Choroid plexus epithelial cell (primary cell): ENCODE measurements at regions not wholly inside any gene's neighbourhood (a gene's known extent, or its start where the extent isn't known, plus 50 kb on each side); places are given as distances from the start of the nearest gene placed in this dataset.

Experiments
- DNase-seq: peaks from one replicate; pipeline ENCODE4 v3.0.0-alpha.2; 2010; ENCODE audit warnings: low read depth
- H3K4me3 ChIP-seq: 2 replicates; pipeline ENCODE4 v1.5.1; 2011; ENCODE audit warnings: low read depth, mild to moderate bottlenecking, control low read depth, low read length, moderate library complexity
- TF ChIP-seq, protein P1 (sequence below): conservative IDR thresholded peaks from 2 replicates; pipeline ENCODE4 v1.5.1; 2011; ENCODE audit warnings: low read depth, mild to moderate bottlenecking, control low read depth, inconsistent platforms, low read length, moderate library complexity

- TF ChIP-seq, protein P1, sequence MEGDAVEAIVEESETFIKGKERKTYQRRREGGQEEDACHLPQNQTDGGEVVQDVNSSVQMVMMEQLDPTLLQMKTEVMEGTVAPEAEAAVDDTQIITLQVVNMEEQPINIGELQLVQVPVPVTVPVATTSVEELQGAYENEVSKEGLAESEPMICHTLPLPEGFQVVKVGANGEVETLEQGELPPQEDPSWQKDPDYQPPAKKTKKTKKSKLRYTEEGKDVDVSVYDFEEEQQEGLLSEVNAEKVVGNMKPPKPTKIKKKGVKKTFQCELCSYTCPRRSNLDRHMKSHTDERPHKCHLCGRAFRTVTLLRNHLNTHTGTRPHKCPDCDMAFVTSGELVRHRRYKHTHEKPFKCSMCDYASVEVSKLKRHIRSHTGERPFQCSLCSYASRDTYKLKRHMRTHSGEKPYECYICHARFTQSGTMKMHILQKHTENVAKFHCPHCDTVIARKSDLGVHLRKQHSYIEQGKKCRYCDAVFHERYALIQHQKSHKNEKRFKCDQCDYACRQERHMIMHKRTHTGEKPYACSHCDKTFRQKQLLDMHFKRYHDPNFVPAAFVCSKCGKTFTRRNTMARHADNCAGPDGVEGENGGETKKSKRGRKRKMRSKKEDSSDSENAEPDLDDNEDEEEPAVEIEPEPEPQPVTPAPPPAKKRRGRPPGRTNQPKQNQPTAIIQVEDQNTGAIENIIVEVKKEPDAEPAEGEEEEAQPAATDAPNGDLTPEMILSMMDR, result peak; percentile 41
- DNase-seq, result peak; percentile 98
- peak overlapping the region; percentile 17 for H3K4me3 ChIP-seq
These were observed 112.3 kb upstream of the BCL2L14 start for GRCh38 chr12:11958221-11959091.

- H3K4me3 ChIP-seq, result no peak overlapping the region
- TF ChIP-seq, protein P1, result no peak
- peak; percentile 54 for DNase-seq
These were observed 111.5 kb upstream of the BCL2L14 start for GRCh38 chr12:11959117-11959823.

DNA sequence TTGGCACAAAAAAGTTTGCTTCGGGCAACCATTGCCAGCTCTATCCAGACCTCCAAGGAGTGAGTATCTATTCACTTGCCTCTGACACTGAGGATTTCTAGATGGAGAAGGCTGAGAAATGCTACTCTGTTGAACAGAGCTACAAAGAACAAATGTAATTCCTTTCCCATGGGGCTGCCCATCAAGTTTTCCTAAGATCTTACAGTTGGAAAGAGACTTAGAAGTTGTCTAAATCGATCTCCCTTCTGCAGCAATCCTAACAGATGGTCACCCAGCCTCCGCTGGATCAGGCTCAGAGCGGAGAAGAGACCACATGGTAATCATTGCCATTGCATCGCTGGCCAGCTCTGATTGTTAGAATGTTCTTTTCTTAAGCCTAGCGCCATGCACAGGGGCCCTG lies 110.1 kb upstream of the BCL2L14 start:
- no peak overlapping the region for H3K4me3 ChIP-seq
- TF ChIP-seq, protein P1, result no peak
- no peak for DNase-seq

DNA sequence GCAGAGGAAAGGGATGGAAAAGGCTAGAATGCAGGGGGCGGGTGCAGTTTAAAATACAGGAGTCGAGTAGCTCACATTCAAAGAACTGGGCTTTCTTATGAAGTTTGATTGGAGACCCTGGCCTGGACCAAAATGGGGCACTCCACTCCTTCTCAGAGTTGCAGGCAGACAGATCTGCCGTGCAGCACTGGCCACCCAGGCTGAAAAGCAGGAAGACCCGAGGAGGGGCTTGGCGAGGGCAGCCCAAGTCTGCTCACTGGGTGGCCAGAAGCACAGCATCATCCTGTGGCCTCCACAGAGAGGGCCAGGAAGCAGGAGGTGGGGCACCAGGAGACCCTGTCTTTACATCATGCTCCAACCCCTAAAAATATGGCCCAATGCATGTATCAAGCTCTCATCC lies 109.1 kb upstream of the BCL2L14 start:
- no peak overlapping the region for H3K4me3 ChIP-seq
- DNase-seq, result no peak
- TF ChIP-seq, protein P1, result no peak

- no peak overlapping the region for H3K4me3 ChIP-seq
- DNase-seq, result no peak
These were observed 107.9 kb upstream of the BCL2L14 start for GRCh38 chr12:11962860-11963259.

GRCh38 chr12:11963841-11964471 lies 106.8 kb upstream of the BCL2L14 start:
- TF ChIP-seq, protein P1, result no peak
- H3K4me3 ChIP-seq, result no peak overlapping the region
- DNase-seq, result no peak

More at GRCh38 chr12:11962860-11963259, 107.9 kb upstream of the BCL2L14 start:
- TF ChIP-seq, protein P1, result no peak
